ENCODE measurements at regions not wholly inside any gene's neighbourhood (a gene's known extent, or its start where the extent isn't known, plus 50 kb on each side); places are given as distances from the start of the nearest gene placed in this dataset.
"Not testable (repeated sequence)": the region's sequence is repeated elsewhere in the genome, so short reads cannot be mapped to it uniquely, and the experiment has no call there.

- DNase-seq (ENCODE audit: low read depth, low spot score), result no peak
Measured at GRCh38 chr11:87769661-87770060, 405.6 kb downstream of the RAB38 start.

GRCh38 chr11:87767615-87768014 is 407.6 kb downstream of the RAB38 start:
- DNase-seq (ENCODE audit: low read depth, low spot score), result no peak

DNA sequence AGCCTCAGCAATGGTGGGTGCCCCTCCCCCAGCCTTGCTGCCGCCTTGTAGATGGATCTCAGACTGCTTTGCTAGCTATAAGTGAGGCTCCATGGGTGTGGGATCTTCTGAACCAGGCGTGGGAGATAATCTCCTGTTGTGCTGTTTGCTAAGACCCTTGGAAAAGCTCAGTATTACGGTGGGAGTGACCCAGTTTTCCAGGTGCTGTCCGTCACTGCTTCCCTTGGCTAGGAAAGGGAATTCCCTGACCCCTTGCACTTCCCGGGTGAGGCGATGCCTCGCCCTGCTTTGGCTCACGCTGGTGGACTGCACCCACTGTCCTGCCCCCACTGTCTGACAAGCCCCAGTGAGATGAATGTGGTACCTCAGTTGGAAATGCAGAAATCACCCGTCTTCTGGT is 411.2 kb downstream of the RAB38 start:
- DNase-seq (ENCODE audit: low read depth, low spot score), result not testable (repeated sequence)

DNA sequence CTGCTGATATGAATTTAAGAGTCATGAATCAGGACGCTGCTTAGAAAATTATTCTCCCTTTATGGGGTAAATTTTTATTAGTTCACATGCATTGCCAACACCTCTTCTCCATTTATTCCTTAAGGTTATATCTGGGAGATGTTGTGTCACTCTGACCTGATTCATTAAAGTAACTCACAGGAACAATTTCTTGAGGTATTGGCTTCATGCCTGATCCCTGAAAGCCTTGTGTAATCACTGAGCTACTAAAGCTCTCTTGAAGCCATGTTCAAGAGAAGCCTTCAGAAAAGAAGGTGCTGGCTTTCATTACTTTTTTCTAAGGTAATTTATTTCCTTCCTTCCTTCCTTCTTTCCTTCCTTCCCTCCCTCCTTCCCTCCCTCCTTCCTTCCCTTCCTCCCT is 420.6 kb downstream of the RAB38 start:
- no peak for DNase-seq (ENCODE audit: low read depth, low spot score)

DNA sequence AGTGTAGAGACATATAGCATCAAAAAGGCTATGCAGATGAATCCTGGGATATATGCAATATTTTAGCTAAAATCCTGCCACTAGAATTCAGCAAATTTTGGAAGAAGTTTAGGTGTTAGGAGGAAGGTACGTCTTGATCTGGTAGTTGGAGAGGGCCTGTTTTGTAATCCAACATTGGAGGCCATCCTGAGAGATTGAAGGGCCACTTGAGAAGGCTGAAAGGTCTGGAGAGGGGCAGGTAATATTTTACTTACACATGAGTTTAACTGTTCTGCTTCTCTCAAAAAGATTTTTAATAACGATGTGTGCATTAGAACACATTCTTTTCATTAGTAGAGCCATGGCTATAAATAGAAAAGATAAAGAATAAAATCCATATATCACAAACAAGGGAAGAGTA is 422.1 kb downstream of the RAB38 start:
- DNase-seq (ENCODE audit: low read depth, low spot score), result no peak

GRCh38 chr11:87743007-87743406 is 432.2 kb downstream of the RAB38 start:
- no peak for DNase-seq (ENCODE audit: low read depth, low spot score)

GRCh38 chr11:87740968-87741367 is 434.3 kb downstream of the RAB38 start:
- DNase-seq (ENCODE audit: low read depth, low spot score), result no peak

- no peak for DNase-seq (ENCODE audit: low read depth, low spot score)
Measured at GRCh38 chr11:87740451-87740850, 434.8 kb downstream of the RAB38 start.

- DNase-seq (ENCODE audit: low read depth, low spot score), result no peak
Measured at GRCh38 chr11:87739766-87740165, 435.5 kb downstream of the RAB38 start.

- no peak for DNase-seq (ENCODE audit: low read depth, low spot score)
Measured at GRCh38 chr11:87739261-87739660, 436.0 kb downstream of the RAB38 start.

DNA sequence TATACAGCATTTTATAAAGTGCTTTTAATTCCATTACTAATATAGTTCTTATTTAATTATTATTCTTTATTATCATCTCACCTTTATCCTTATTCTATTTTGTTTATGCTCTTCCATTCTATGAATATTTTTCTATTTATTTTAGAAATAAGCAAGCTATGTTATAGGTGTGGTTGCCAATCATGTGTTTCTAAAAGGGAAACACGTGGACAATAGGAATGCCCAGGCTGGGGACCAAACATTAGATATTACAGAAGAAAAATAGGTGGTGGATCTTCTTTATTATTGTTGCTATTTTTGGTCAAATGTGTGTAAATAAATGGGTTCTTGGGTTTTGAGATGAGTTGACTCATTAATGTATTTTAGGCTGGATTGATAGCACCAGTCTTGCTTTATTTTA is 438.3 kb downstream of the RAB38 start:
- DNase-seq (ENCODE audit: low read depth, low spot score), result no peak

GRCh38 chr11:87726506-87726905 is 448.7 kb downstream of the RAB38 start:
- DNase-seq (ENCODE audit: low read depth, low spot score), result no peak

- no peak for DNase-seq (ENCODE audit: low read depth, low spot score)
Measured at GRCh38 chr11:87724358-87724757, 450.9 kb downstream of the RAB38 start.

DNA sequence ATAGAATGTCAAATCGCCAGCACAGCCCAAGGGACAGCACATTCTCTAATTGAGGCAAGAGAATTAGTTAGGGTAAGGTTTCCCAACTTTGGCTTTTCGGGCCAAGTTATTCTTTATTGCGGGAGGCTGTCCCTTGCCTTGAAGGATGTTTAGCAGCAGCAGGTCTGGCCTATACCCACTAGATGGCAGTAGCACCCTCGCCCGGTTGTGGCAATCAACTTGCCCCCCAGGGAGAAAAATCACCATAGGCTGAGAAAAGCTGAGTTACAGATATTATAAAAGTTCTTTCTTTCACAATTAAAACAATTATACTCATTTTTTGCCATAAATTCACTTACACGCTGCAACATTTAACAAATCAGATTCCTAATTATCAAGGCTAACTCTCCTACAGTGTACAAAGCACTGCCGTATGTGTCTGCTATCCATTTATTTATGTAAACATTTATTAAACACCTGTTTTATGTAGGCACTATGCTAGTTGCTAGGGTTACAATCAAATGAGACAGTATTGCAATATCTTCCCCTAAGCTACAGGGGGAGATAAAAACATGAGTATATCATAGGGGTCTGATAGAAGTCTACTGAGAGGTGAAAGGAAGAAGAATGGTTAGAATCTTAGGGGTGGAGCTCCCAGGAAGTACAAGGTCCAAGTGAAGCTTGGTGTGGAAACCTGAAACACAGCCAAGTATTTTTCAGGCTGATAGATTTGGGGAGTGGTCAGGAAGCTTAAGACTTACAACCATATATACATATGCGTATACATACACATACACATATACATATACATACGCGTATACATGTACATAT is 452.3 kb downstream of the RAB38 start:
- DNase-seq (ENCODE audit: low read depth, low spot score), result peak; percentile 38

GRCh38 chr11:87719326-87720073 is 455.7 kb downstream of the RAB38 start:
- DNase-seq (ENCODE audit: low read depth, low spot score), result no peak

DNA sequence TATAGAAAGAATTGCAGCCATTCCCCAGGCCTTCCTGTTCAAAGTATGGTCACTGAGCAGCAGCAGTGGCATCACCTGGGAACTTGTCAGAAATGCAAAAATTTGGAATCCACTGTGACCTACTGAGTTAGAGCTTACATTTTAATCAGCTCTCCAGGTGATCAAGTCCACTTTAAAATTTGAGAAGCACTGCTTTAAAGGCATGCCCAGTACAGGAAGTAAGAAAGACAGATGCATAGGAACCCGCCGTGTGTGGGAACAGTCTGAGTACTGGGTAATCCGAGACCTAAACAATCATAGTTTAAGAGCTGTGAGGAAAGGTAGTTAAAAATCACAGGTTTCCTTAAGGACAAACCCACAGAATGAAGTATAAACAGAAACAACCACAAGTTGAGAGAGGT is 462.4 kb downstream of the RAB38 start:
- DNase-seq (ENCODE audit: low read depth, low spot score), result no peak

GRCh38 chr11:87712391-87712790 is 462.9 kb downstream of the RAB38 start:
- DNase-seq (ENCODE audit: low read depth, low spot score), result no peak

DNA sequence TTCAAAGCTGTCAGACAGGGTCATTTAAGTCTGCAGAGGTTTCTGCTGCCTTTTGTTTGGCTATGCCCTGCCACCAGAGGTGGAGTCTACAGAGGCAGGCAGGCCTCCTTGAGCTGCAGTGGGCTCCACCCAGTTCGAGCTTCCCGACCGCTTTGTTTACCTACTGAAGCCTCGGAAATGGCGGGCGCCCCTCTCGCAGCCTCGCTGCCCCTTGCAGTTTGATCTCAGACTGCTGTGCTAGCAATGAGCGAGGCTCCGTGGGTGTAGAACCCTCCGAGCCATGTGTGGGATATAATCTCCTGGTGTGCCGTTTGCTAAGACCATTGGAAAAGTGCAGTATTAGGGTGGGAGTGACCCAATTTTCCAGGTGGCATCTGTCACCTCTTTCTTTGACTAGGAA is 471.7 kb downstream of the RAB38 start:
- DNase-seq (ENCODE audit: low read depth, low spot score), result not testable (repeated sequence)

DNA sequence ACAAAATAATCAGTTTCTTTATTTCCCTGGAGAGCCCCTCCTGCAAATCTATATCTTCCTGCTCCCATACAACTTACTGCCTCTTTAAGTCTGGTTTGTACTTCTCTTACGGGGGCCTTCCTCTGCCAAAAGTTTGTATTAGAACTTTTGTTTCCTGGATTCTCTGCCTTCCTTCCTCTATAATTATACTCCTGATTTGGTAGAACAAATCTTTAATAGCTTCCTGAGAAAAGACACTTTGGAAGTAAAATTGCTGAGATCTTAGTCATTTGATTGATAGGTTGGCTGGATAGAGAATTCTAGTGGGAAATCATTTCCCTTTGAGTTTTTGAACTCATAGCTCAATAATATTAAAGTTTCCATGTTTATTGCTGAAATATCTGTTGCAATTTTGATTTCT is 499.2 kb downstream of the RAB38 start:
- DNase-seq (ENCODE audit: low read depth, low spot score), result no peak

- DNase-seq (ENCODE audit: low read depth, low spot score), result no peak
Measured at GRCh38 chr11:87666730-87667129, 508.5 kb downstream of the RAB38 start.

DNA sequence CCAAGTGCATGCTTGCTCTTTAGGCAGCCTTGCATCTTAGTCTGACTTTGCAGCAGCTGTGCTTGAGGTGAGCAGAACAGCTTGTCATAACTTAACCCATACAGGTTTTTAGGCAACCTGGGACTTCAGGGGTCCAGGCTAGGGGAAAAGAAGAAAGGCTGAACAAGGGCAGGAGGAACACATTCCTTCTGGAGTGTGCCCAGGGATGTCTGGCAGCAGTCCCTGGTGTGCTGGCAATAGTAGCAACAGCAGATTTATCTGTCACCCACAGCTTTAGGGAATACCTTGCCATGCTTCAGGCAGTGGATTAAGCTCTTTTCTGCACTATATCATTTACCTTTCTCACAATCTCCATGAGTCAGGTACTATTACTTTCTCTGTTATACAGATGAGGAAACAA is 513.0 kb downstream of the RAB38 start:
- no peak for DNase-seq (ENCODE audit: low read depth, low spot score)

DNA sequence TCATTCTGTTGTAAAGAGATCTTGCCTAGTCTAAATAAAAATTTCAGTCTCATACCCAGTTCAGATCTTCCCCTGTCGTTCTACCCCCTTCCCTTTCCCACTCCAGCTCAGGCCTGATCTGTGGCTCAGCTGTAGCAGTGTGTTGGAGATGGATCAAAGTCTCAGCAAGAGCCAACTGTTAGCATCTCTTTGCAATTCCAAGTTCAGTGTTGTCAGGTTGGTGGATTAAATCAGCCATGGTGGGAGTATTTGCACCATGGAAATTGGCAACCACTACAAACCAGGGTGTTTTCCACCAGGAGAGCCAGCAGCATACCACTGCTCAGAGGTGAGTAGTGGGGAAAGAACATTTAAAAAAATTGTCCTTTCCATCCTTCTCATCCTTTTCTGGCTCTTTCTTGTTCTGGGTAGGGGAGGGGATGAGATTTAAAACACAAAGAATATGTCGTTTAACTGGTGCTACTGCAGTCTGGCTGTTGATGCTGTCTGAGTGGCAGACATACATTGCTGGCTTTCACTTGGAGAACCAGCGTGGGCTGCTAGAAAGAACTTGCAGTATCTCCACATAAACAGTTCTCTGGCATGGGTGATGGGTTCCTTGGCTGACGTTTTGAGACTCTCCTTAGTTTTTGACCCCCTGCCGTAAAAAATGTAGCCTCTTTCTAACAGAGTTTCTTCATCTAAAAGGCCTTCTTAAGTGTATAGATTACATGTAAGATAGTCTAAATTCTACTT is 514.1 kb downstream of the RAB38 start:
- no peak for DNase-seq (ENCODE audit: low read depth, low spot score)
